PC-9 (cell line): ENCODE measurements at regions not wholly inside any gene's neighbourhood (a gene's known extent, or its start where the extent isn't known, plus 50 kb on each side); places are given as distances from the start of the nearest gene placed in this dataset.
A peak's percentile ranks its signal among the peaks of the same experiment; 100 is the strongest.

Experiments used
- BruUV-seq: library from RNA; stranded (reverse); fragments of 400-500 nt; replicated peaks from 2 replicates; lab custom pipeline; 2021; lab: Mats Ljungman, UMichigan
- CTCF ChIA-PET: fragments of 300-600 bp; sonication (Branson Sonifier 250); formaldehyde crosslinking; loops from one replicate; lab custom pipeline; 2022; ENCODE audit warnings: antibody characterized with exemption; lab: Charles Lee
- POLR2A ChIA-PET: fragments of 300-600 bp; sonication (Branson Sonifier 250); formaldehyde crosslinking; loops from one replicate; lab custom pipeline; 2022; ENCODE audit warnings: antibody characterized with exemption; ENCODE audit not compliant: unreplicated experiment; lab: Charles Lee
- DNase-seq, 2 experiments: peaks; one replicate each; pipeline versions ENCODE4 v3.0.0 to v3.0.0-alpha.2; 2015 to 2022; ENCODE audit warnings: mixed read lengths in 1 of 2
- H2AFZ ChIP-seq: fragments of 200-600 bp; sonication (generic); 2 replicates; pipeline ENCODE4 v1.8.1; 2017; ENCODE audit warnings: antibody characterized with exemption
- H3F3A ChIP-seq: fragments of 200-600 bp; sonication (generic); 2 replicates; pipeline ENCODE4 v1.8.1; 2017; ENCODE audit warnings: antibody characterized with exemption, mild to moderate bottlenecking, low read depth; ENCODE audit not compliant: insufficient read depth
- H3K27ac ChIP-seq: fragments of 200-600 bp; sonication (generic); 2 replicates; pipeline ENCODE4 v1.6.1; 2016; ENCODE audit warnings: mixed run types
- H3K27me3 ChIP-seq: fragments of 200-600 bp; sonication (generic); 2 replicates; pipeline ENCODE4 v1.6.1; 2016; ENCODE audit warnings: low read depth, mixed run types; ENCODE audit not compliant: insufficient read depth
- H3K36me3 ChIP-seq: fragments of 200-600 bp; sonication (generic); 2 replicates; pipeline ENCODE4 v1.6.1; 2016; ENCODE audit warnings: low read depth, mixed run types
- H3K4me1 ChIP-seq: fragments of 200-600 bp; sonication (generic); replicated peaks from 2 replicates; pipeline ENCODE4 v1.6.1; 2016; ENCODE audit warnings: mixed run types; ENCODE audit not compliant: insufficient read depth
- H3K4me2 ChIP-seq: fragments of 200-600 bp; sonication (generic); 2 replicates; pipeline ENCODE4 v1.6.1; 2017; ENCODE audit warnings: mixed run types
- H3K4me3 ChIP-seq: fragments of 200-600 bp; sonication (generic); 2 replicates; pipeline ENCODE4 v1.6.1; 2016; ENCODE audit warnings: mixed run types
- H3K79me2 ChIP-seq: fragments of 200-600 bp; sonication (generic); 2 replicates; pipeline ENCODE4 v1.6.1; 2017; ENCODE audit warnings: low read depth, mixed run types
- H3K9me2 ChIP-seq: fragments of 200-600 bp; sonication (generic); 2 replicates; pipeline ENCODE4 v1.8.1; 2017; ENCODE audit warnings: mild to moderate bottlenecking; ENCODE audit not compliant: insufficient read depth
- H3K9me3 ChIP-seq: fragments of 200-600 bp; sonication (generic); 2 replicates; pipeline ENCODE4 v1.8.1; 2016; ENCODE audit warnings: low read depth; ENCODE audit not compliant: insufficient read depth
- H4K20me1 ChIP-seq: fragments of 200-600 bp; sonication (generic); 2 replicates; pipeline ENCODE4 v1.8.1; 2017; ENCODE audit not compliant: insufficient read depth
- EZH2 ChIP-seq: fragments of 200-600 bp; sonication (generic); IDR thresholded peaks from 2 replicates; pipeline ENCODE4 v1.8.0; 2017; ENCODE audit warnings: antibody characterized with exemption, low read depth
- intact Hi-C: fragments of 100-400 bp; cut with micrococcal nuclease; formaldehyde crosslinking; loops from one replicate; pipeline ENCODE4 v1.10.0; 2022; ENCODE audit not compliant: unreplicated experiment
- TF ChIP-seq, protein P1 (sequence below): fragments of 200-600 bp; sonication (generic); conservative IDR thresholded peaks from 2 replicates; pipeline ENCODE4 v1.6.1; 2017; ENCODE audit warnings: mixed run types, antibody characterized with exemption, mild to moderate bottlenecking, moderate library complexity

DNA sequence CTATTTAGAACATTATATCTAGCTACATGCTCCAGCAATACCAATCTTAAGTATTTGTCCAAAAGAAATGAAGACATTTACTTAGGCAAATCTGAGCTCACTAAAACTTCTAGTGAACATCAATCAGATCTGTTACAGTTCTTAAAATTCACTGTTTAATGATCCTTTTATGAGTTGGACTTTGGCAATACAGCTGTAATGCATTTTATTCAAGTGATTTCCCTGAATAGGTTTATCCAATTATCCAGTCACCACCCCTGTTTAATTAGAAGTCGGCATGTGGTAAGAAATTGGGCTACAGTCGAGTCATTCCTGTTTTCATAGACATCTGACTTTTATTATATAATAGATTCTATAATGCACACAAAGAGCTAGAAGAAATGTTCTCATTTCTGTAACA is 1029.0 kb upstream of the TENM4 start:
- Histone ChIP-seq H3K9me2 (no peaks in the 10 kb centered on the region), H3K27me3 (no peaks in the 10 kb centered on the region), H3K4me3 (no peak overlapping the region), H3K4me2 (no peak overlapping the region), H3K79me2 (no peaks in the 10 kb centered on the region), H3K4me1 (no peaks in the 10 kb centered on the region), H3K27ac (no peak overlapping the region), H2AFZ (no peak overlapping the region), H3K36me3 (no peaks in the 10 kb centered on the region), H3K9me3 (no peaks in the 10 kb centered on the region), H4K20me1 (0 out of 2 replicates have a peak, but pooled peaks cover 3% of the 10 kb centered on the region), H3F3A (no peaks in the 10 kb centered on the region)
- BruUV-seq: no TSS peak
- intact Hi-C loops: no loop called here
- CTCF ChIA-PET: no interaction called here
- POLR2A ChIA-PET: no interaction called here
- TF ChIP-seq, protein P1, sequence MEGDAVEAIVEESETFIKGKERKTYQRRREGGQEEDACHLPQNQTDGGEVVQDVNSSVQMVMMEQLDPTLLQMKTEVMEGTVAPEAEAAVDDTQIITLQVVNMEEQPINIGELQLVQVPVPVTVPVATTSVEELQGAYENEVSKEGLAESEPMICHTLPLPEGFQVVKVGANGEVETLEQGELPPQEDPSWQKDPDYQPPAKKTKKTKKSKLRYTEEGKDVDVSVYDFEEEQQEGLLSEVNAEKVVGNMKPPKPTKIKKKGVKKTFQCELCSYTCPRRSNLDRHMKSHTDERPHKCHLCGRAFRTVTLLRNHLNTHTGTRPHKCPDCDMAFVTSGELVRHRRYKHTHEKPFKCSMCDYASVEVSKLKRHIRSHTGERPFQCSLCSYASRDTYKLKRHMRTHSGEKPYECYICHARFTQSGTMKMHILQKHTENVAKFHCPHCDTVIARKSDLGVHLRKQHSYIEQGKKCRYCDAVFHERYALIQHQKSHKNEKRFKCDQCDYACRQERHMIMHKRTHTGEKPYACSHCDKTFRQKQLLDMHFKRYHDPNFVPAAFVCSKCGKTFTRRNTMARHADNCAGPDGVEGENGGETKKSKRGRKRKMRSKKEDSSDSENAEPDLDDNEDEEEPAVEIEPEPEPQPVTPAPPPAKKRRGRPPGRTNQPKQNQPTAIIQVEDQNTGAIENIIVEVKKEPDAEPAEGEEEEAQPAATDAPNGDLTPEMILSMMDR: no peak
- TF ChIP-seq EZH2: no peak
- no peak for DNase-seq

DNA sequence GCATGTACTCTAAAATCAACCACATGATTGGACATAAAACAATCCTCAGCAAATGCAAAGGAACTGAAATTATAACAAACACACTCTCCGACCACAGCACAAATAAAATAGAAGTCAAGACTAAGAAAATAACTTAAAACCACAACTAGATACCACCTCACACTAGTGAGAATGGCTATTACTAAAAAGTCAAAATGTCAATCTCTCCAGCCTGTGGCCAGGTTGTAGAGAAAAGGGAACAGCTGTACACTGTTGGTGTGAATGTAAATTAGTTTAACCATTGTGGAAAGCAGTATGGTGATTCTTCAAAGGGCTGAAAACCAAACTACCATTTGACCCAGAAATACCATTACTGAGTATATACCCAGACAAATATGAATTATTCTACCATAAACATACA is 1025.7 kb upstream of the TENM4 start:
- no peak overlapping the region for H3K4me2 ChIP-seq
- H3K27me3 ChIP-seq: no peaks in the 10 kb centered on the region
- H4K20me1 ChIP-seq: no peaks in the 10 kb centered on the region
- DNase-seq: no peak
- H3F3A ChIP-seq: no peaks in the 10 kb centered on the region
- H3K27ac ChIP-seq: no peak overlapping the region
- CTCF ChIA-PET: no interaction called here
- no peaks in the 10 kb centered on the region for H3K4me1 ChIP-seq
- H3K36me3 ChIP-seq: no peaks in the 10 kb centered on the region
- POLR2A ChIA-PET: no interaction called here
- TF ChIP-seq EZH2: no peak
- TF ChIP-seq, protein P1: no peak
- intact Hi-C loops: no loop called here
- BruUV-seq: no TSS peak
- H3K9me3 ChIP-seq: no peaks in the 10 kb centered on the region
- H3K9me2 ChIP-seq: no peaks in the 10 kb centered on the region
- no peaks in the 10 kb centered on the region for H3K79me2 ChIP-seq
- no peak overlapping the region for H2AFZ ChIP-seq
- H3K4me3 ChIP-seq: no peak overlapping the region

DNA sequence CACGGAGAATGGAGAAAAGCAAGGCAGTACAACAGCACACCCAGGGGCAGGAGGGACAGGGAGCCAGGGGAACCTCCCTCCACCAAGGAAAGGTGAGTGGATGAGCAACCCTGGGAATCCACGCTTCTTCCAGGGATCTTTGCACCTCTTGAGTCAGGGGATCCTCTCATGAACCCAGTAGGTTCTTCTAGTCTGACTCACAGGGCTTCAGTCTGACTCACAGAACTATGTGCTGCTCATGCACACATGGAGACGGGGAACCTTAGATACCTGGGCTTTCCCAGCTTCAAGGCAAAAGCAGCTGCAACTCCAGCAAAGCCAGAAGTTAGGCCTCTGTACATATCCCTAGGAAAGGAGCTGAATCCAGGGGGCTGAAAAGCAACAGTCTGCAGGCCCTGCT is 1021.4 kb upstream of the TENM4 start:
- H3K4me3 ChIP-seq: no peak overlapping the region
- DNase-seq: peak in 1 of 2 experiments; percentile 3
- H3K4me1 ChIP-seq: no peaks in the 10 kb centered on the region
- ChIA-PET POLR2A (no interaction called here), CTCF (no interaction called here)
- H3K79me2 ChIP-seq: no peaks in the 10 kb centered on the region
- TF ChIP-seq, protein P1: no peak
- no peak for TF ChIP-seq EZH2
- no peaks in the 10 kb centered on the region for H3K36me3 ChIP-seq
- H3K9me2 ChIP-seq: 0 out of 2 replicates have a peak, but pooled peaks cover 3% of the 10 kb centered on the region
- H3K27me3 ChIP-seq: no peaks in the 10 kb centered on the region
- BruUV-seq: no TSS peak
- no peak overlapping the region for H3K4me2 ChIP-seq
- H3K27ac ChIP-seq: no peak overlapping the region
- no peaks in the 10 kb centered on the region for H4K20me1 ChIP-seq
- no peak overlapping the region for H2AFZ ChIP-seq
- H3F3A ChIP-seq: no peaks in the 10 kb centered on the region
- intact Hi-C loops: no loop called here
- H3K9me3 ChIP-seq: no peaks in the 10 kb centered on the region
